H9 (cell line): ENCODE measurements at regions not wholly inside any gene's neighbourhood (a gene's known extent, or its start where the extent isn't known, plus 50 kb on each side); places are given as distances from the start of the nearest gene placed in this dataset.
A peak's percentile ranks its signal among the peaks of the same experiment; 100 is the strongest.

Experiments
- DNase-seq: peaks from one replicate; pipeline ENCODE4 v3.0.0-alpha.2; 2017
- H2AFZ ChIP-seq: one replicate; pipeline ENCODE4 v1.6.1; 2013; ENCODE audit warnings: mild to moderate bottlenecking, low read length, control low read depth, moderate library complexity
- H2AK5ac ChIP-seq: 2 replicates; pipeline ENCODE4 v1.6.1; 2013; ENCODE audit warnings: low read length, control low read depth, mixed read lengths; ENCODE audit not compliant: insufficient read length
- H2BK120ac ChIP-seq: one replicate; pipeline ENCODE4 v1.6.1; 2013; ENCODE audit warnings: low read depth, mild to moderate bottlenecking, low read length, control low read depth, inconsistent platforms; ENCODE audit not compliant: poor library complexity, severe bottlenecking
- H2BK12ac ChIP-seq: 2 replicates; pipeline ENCODE4 v1.6.1; 2013; ENCODE audit warnings: low read length, control low read depth, mixed read lengths, low read depth; ENCODE audit not compliant: insufficient read length
- H2BK15ac ChIP-seq: 2 replicates; pipeline ENCODE4 v1.6.1; 2013; ENCODE audit warnings: low read depth, low read length, control low read depth
- H2BK20ac ChIP-seq: one replicate; pipeline ENCODE4 v1.6.1; 2013; ENCODE audit warnings: low read depth, mild to moderate bottlenecking, low read length, control low read depth, inconsistent platforms; ENCODE audit not compliant: poor library complexity, severe bottlenecking
- H2BK5ac ChIP-seq: 2 replicates; pipeline ENCODE4 v1.6.1; 2013; ENCODE audit warnings: low read length, control low read depth, mixed read lengths; ENCODE audit not compliant: insufficient read length
- H3K14ac ChIP-seq: 2 replicates; pipeline ENCODE4 v1.6.1; 2013; ENCODE audit warnings: low read length, control low read depth; ENCODE audit not compliant: insufficient read depth
- H3K18ac ChIP-seq: 2 replicates; pipeline ENCODE4 v1.6.1; 2013; ENCODE audit warnings: low read depth, mild to moderate bottlenecking, mixed read lengths, low read length, control low read depth; ENCODE audit not compliant: insufficient read length
- H3K23ac ChIP-seq: 2 replicates; pipeline ENCODE4 v1.6.1; 2013; ENCODE audit warnings: low read length, control low read depth, mixed read lengths, low read depth; ENCODE audit not compliant: insufficient read length
- H3K23me2 ChIP-seq: 2 replicates; pipeline ENCODE4 v1.6.1; 2013; ENCODE audit warnings: low read depth, mild to moderate bottlenecking, mixed read lengths, low read length, control low read depth; ENCODE audit not compliant: insufficient read length, poor library complexity, severe bottlenecking
- H3K27ac ChIP-seq: 2 replicates; pipeline ENCODE4 v1.5.1; 2013; ENCODE audit warnings: low read length, control low read depth, mixed read lengths, low read depth; ENCODE audit not compliant: insufficient read length
- H3K27me3 ChIP-seq: 2 replicates; pipeline ENCODE4 v1.6.1; 2013; ENCODE audit warnings: low read length, control low read depth, inconsistent platforms; ENCODE audit not compliant: insufficient read depth
- H3K4ac ChIP-seq: 2 replicates; pipeline ENCODE4 v1.6.1; 2013; ENCODE audit warnings: low read depth, mild to moderate bottlenecking, control low read depth, inconsistent platforms, low read length, moderate library complexity
- H3K4me1 ChIP-seq: 2 replicates; pipeline ENCODE4 v1.6.1; 2013; ENCODE audit warnings: low read length, control low read depth, inconsistent platforms; ENCODE audit not compliant: insufficient read depth
- H3K4me2 ChIP-seq: 2 replicates; pipeline ENCODE4 v1.6.1; 2013; ENCODE audit warnings: low read length, control low read depth, mixed read lengths; ENCODE audit not compliant: insufficient read length, insufficient read depth
- H3K56ac ChIP-seq: 2 replicates; pipeline ENCODE4 v1.6.1; 2013; ENCODE audit warnings: low read depth, mild to moderate bottlenecking, mixed read lengths, low read length, control low read depth; ENCODE audit not compliant: insufficient read length
- H3K79me1 ChIP-seq: 2 replicates; pipeline ENCODE4 v1.6.1; 2013; ENCODE audit warnings: low read depth, mild to moderate bottlenecking, moderate library complexity, low read length, control low read depth, inconsistent platforms; ENCODE audit not compliant: insufficient read depth, poor library complexity, severe bottlenecking
- H3K79me2 ChIP-seq: 2 replicates; pipeline ENCODE4 v1.6.1; 2013; ENCODE audit warnings: low read length, control low read depth, inconsistent platforms; ENCODE audit not compliant: insufficient read depth
- H3K9ac ChIP-seq: 2 replicates; pipeline ENCODE4 v1.6.1; 2013; ENCODE audit warnings: low read length, control low read depth, mixed read lengths; ENCODE audit not compliant: insufficient read length; ENCODE audit errors: extremely low read depth
- H3K9me3 ChIP-seq: one replicate; pipeline ENCODE4 v1.6.1; 2013; ENCODE audit warnings: low read depth, low read length, inconsistent platforms; ENCODE audit not compliant: control insufficient read depth
- H3T11ph ChIP-seq: one replicate; pipeline ENCODE4 v1.6.1; 2013; ENCODE audit warnings: mild to moderate bottlenecking, low read length, control low read depth, inconsistent platforms
- H4K20me1 ChIP-seq: one replicate; pipeline ENCODE4 v1.6.1; 2013; ENCODE audit not compliant: control insufficient read depth, insufficient read length, insufficient read depth
- H4K5ac ChIP-seq: 2 replicates; pipeline ENCODE4 v1.6.1; 2013; ENCODE audit warnings: low read depth, mild to moderate bottlenecking, mixed read lengths, low read length, control low read depth; ENCODE audit not compliant: insufficient read length
- H4K8ac ChIP-seq: replicated peaks from 2 replicates; pipeline ENCODE4 v1.6.1; 2013; ENCODE audit warnings: low read length, control low read depth, mixed read lengths, low read depth; ENCODE audit not compliant: insufficient read length
- H4K91ac ChIP-seq: 2 replicates; pipeline ENCODE4 v1.6.1; 2013; ENCODE audit warnings: low read depth, mild to moderate bottlenecking, moderate library complexity, mixed read lengths, low read length, control low read depth; ENCODE audit not compliant: insufficient read length
- H3K27ac Mint-ChIP-seq, 3 experiments: 2 replicates in 2 of 3; 3 replicates in 1 of 3; pipeline ENCODE4 v1.8.0; 2020 to 2021; ENCODE audit warnings: mixed read lengths in 3 of 3, mild to moderate bottlenecking in 1 of 3, moderate library complexity in 1 of 3
- H3K27me3 Mint-ChIP-seq: 2 replicates; pipeline ENCODE4 v1.8.0; 2021; ENCODE audit warnings: low read depth, mild to moderate bottlenecking, moderate library complexity, mixed read lengths
- H3K36me3 Mint-ChIP-seq, 3 experiments: 2 replicates in 2 of 3; 3 replicates in 1 of 3; pipeline ENCODE4 v1.8.0; 2020 to 2021; ENCODE audit warnings: low read depth in 3 of 3, mixed read lengths in 3 of 3; ENCODE audit not compliant: insufficient read depth in 1 of 3
- H3K4me1 Mint-ChIP-seq, 2 experiments: 2 replicates each; pipeline ENCODE4 v1.8.0; 2020; ENCODE audit warnings: mixed read lengths in 2 of 2
- H3K4me3 Mint-ChIP-seq, 2 experiments: 2 replicates in 1 of 2; 3 replicates in 1 of 2; pipeline ENCODE4 v1.8.0; 2020 to 2021; ENCODE audit warnings: mild to moderate bottlenecking in 2 of 2, mixed read lengths in 2 of 2, moderate library complexity in 1 of 2
- H3K9me3 Mint-ChIP-seq, 2 experiments: 2 replicates in 1 of 2; 3 replicates in 1 of 2; pipeline ENCODE4 v1.8.0; 2020; ENCODE audit warnings: mild to moderate bottlenecking in 2 of 2, mixed read lengths in 2 of 2, moderate library complexity in 1 of 2
- WGBS: extraction: QIAGEN DNeasy Blood & Tissue Kit; methylation state at CpG from one replicate; pipeline ENCODE4 v1.1.7; 2013; ENCODE audit warnings: missing lambda C conversion rate, low lambda C conversion rate, mixed read lengths; ENCODE audit not compliant: insufficient read length; ENCODE audit errors: extremely low coverage; 5-methylcytosine and 5-hydroxymethylcytosine counted together
- TF ChIP-seq, protein P1 (sequence below): fragments of 200-600 bp; sonication (generic); conservative IDR thresholded peaks from 3 replicates; pipeline ENCODE4 v1.8.0; 2021; ENCODE audit warnings: antibody characterized with exemption, mild to moderate bottlenecking

DNA sequence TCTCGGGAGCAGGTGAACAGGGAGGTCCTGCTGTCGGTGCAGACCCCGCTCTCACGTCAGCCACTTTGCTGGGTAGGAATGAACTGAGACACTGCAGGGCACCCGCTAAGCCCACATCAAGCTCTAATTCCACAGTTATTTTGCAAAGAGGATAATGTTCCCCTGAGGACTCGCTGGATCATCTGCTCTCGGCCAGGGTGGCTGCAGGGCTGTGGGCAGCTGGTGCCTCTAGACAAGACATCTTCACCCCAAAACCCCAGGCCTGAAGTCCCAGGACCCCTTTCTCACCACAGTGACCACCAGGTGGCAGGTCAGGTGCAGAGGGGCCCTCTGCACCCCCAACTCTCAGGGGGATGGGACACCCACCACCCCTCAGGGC, 135.1 kb upstream of the PPP1R26 start:
- H3K4me3 Mint-ChIP-seq = no peak overlapping the region; a peak in 1 of 5 replicates
- H2BK20ac ChIP-seq = no peak overlapping the region
- H2AFZ ChIP-seq = no peak overlapping the region
- DNase-seq = no peak
- no peak overlapping the region for H4K5ac ChIP-seq
- H3K14ac ChIP-seq = no peak overlapping the region
- no peak overlapping the region for H3K4ac ChIP-seq
- TF ChIP-seq, protein P1, sequence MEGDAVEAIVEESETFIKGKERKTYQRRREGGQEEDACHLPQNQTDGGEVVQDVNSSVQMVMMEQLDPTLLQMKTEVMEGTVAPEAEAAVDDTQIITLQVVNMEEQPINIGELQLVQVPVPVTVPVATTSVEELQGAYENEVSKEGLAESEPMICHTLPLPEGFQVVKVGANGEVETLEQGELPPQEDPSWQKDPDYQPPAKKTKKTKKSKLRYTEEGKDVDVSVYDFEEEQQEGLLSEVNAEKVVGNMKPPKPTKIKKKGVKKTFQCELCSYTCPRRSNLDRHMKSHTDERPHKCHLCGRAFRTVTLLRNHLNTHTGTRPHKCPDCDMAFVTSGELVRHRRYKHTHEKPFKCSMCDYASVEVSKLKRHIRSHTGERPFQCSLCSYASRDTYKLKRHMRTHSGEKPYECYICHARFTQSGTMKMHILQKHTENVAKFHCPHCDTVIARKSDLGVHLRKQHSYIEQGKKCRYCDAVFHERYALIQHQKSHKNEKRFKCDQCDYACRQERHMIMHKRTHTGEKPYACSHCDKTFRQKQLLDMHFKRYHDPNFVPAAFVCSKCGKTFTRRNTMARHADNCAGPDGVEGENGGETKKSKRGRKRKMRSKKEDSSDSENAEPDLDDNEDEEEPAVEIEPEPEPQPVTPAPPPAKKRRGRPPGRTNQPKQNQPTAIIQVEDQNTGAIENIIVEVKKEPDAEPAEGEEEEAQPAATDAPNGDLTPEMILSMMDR = peak; percentile 39; the same call in 2 of the 3 replicates
- H3K27ac Mint-ChIP-seq = no peak overlapping the region
- H3K79me2 ChIP-seq = no peaks in the 10 kb centered on the region
- no CpG with 5 or more reads among the region's 7 CpGs for WGBS
- no peak overlapping the region for H3K4me2 ChIP-seq
- no peak overlapping the region for H2BK120ac ChIP-seq
- no peak overlapping the region for H3T11ph ChIP-seq
- no peak overlapping the region for H2BK5ac ChIP-seq
- H3K56ac ChIP-seq = no peak overlapping the region
- H3K9me3 Mint-ChIP-seq = no peaks in the 10 kb centered on the region; a peak in 1 of 5 replicates
- H3K36me3 Mint-ChIP-seq = no peaks in the 10 kb centered on the region
- H3K9me3 ChIP-seq = no peaks in the 10 kb centered on the region
- no peak overlapping the region for H3K23ac ChIP-seq
- no peaks in the 10 kb centered on the region for H4K20me1 ChIP-seq
- no peaks in the 10 kb centered on the region for H3K27me3 ChIP-seq
- H2BK12ac ChIP-seq = no peak overlapping the region
- H3K4me1 Mint-ChIP-seq = peaks cover 29 to 43% of the 10 kb centered on the region in 2 experiments
- H4K91ac ChIP-seq = no peak overlapping the region
- H3K79me1 ChIP-seq = no peaks in the 10 kb centered on the region
- no peak overlapping the region for H3K27ac ChIP-seq
- H3K9ac ChIP-seq = no peak overlapping the region
- no peak overlapping the region for H2BK15ac ChIP-seq
- H2AK5ac ChIP-seq = no peak overlapping the region
- no peaks in the 10 kb centered on the region for H3K4me1 ChIP-seq
- H3K27me3 Mint-ChIP-seq = no peaks in the 10 kb centered on the region
- no peak overlapping the region for H3K18ac ChIP-seq
- no peak overlapping the region for H4K8ac ChIP-seq
- no peaks in the 10 kb centered on the region for H3K23me2 ChIP-seq
